B cell (primary cell): ENCODE measurements at regions not wholly inside any gene's neighbourhood (a gene's known extent, or its start where the extent isn't known, plus 50 kb on each side); places are given as distances from the start of the nearest gene placed in this dataset.

ENCODE experiments used
- CTCF ChIP-seq: fragments of 200-600 bp; IDR thresholded peaks from one replicate; pipeline ENCODE4 v1.8.0; 2022; ENCODE audit warnings: antibody characterized with exemption, mild to moderate bottlenecking
- EZH2 ChIP-seq: IDR thresholded peaks from 2 replicates; pipeline ENCODE4 v1.6.1; 2012; ENCODE audit warnings: borderline replicate concordance, low read depth, mild to moderate bottlenecking, moderate library complexity, low read length; ENCODE audit not compliant: insufficient read depth, poor library complexity, severe bottlenecking

- TF ChIP-seq EZH2: no peak
- no peak for TF ChIP-seq CTCF
Measured at GRCh38 chr7:42673951-42674350, 237.9 kb downstream of the C7orf25 start.
